Hepatocyte (in vitro differentiated cells): ENCODE measurements at regions not wholly inside any gene's neighbourhood (a gene's known extent, or its start where the extent isn't known, plus 50 kb on each side); places are given as distances from the start of the nearest gene placed in this dataset.

Experiments
- DNase-seq: peaks from one replicate; pipeline ENCODE4 v3.0.0-alpha.2; 2016; ENCODE audit warnings: low spot score
- H2AFZ ChIP-seq: fragments of 200-600 bp; sonication (generic); 2 replicates; pipeline ENCODE4 v1.6.0; 2016; ENCODE audit warnings: antibody characterized with exemption, mild to moderate bottlenecking
- H3K27ac ChIP-seq: fragments of 200-600 bp; sonication (generic); 2 replicates; pipeline ENCODE4 v1.5.1; 2016; ENCODE audit warnings: mild to moderate bottlenecking
- H3K27me3 ChIP-seq: fragments of 200-600 bp; sonication (generic); 2 replicates; pipeline ENCODE4 v1.6.1; 2016
- H3K36me3 ChIP-seq: fragments of 200-600 bp; sonication (generic); replicated peaks from 2 replicates; pipeline ENCODE4 v1.5.1; 2016; ENCODE audit warnings: low read depth; ENCODE audit not compliant: insufficient read depth
- H3K4me1 ChIP-seq: fragments of 200-600 bp; sonication (generic); 2 replicates; pipeline ENCODE4 v1.5.1; 2016; ENCODE audit warnings: mild to moderate bottlenecking, moderate library complexity; ENCODE audit not compliant: insufficient read depth
- H3K4me2 ChIP-seq: fragments of 200-600 bp; sonication (generic); 2 replicates; pipeline ENCODE4 v1.6.0; 2016
- H3K4me3 ChIP-seq: fragments of 200-600 bp; sonication (generic); 2 replicates; pipeline ENCODE4 v1.5.1; 2016; ENCODE audit warnings: mild to moderate bottlenecking
- H3K79me2 ChIP-seq: fragments of 200-600 bp; sonication (generic); 2 replicates; pipeline ENCODE4 v1.6.0; 2017; ENCODE audit warnings: mild to moderate bottlenecking
- H3K9me2 ChIP-seq: fragments of 200-600 bp; sonication (generic); replicated peaks from 2 replicates; pipeline ENCODE4 v1.6.0; 2017; ENCODE audit warnings: mild to moderate bottlenecking; ENCODE audit not compliant: insufficient read depth
- H3K9me3 ChIP-seq: fragments of 200-600 bp; sonication (generic); 2 replicates; pipeline ENCODE4 v1.5.1; 2016; ENCODE audit warnings: low read depth, mild to moderate bottlenecking
- H4K20me1 ChIP-seq: fragments of 200-600 bp; sonication (generic); 2 replicates; pipeline ENCODE4 v1.6.0; 2016; ENCODE audit warnings: mild to moderate bottlenecking; ENCODE audit not compliant: insufficient read depth, poor library complexity, severe bottlenecking
- EZH2 ChIP-seq: fragments of 200-600 bp; sonication (generic); IDR thresholded peaks from 2 replicates; pipeline ENCODE4 v1.6.1; 2016; ENCODE audit warnings: antibody characterized with exemption, mild to moderate bottlenecking, borderline replicate concordance
- EZH2phosphoT487 ChIP-seq: fragments of 200-600 bp; sonication (generic); IDR thresholded peaks from one replicate; pipeline ENCODE4 v1.6.1; 2018; ENCODE audit warnings: antibody characterized with exemption, mild to moderate bottlenecking, low read depth, moderate library complexity; ENCODE audit not compliant: unreplicated experiment, severe bottlenecking
- WGBS: methylation state at CpG from one replicate; pipeline ENCODE4 v1.1.6; 2016; ENCODE audit warnings: low lambda C conversion rate; ENCODE audit errors: missing lambda C conversion rate; 5-methylcytosine and 5-hydroxymethylcytosine counted together
- TF ChIP-seq, protein P1 (sequence below): fragments of 200-600 bp; sonication (generic); IDR thresholded peaks from 2 replicates; pipeline ENCODE4 v1.5.1; 2016; ENCODE audit warnings: antibody characterized with exemption, mild to moderate bottlenecking; ENCODE audit not compliant: poor library complexity

DNA sequence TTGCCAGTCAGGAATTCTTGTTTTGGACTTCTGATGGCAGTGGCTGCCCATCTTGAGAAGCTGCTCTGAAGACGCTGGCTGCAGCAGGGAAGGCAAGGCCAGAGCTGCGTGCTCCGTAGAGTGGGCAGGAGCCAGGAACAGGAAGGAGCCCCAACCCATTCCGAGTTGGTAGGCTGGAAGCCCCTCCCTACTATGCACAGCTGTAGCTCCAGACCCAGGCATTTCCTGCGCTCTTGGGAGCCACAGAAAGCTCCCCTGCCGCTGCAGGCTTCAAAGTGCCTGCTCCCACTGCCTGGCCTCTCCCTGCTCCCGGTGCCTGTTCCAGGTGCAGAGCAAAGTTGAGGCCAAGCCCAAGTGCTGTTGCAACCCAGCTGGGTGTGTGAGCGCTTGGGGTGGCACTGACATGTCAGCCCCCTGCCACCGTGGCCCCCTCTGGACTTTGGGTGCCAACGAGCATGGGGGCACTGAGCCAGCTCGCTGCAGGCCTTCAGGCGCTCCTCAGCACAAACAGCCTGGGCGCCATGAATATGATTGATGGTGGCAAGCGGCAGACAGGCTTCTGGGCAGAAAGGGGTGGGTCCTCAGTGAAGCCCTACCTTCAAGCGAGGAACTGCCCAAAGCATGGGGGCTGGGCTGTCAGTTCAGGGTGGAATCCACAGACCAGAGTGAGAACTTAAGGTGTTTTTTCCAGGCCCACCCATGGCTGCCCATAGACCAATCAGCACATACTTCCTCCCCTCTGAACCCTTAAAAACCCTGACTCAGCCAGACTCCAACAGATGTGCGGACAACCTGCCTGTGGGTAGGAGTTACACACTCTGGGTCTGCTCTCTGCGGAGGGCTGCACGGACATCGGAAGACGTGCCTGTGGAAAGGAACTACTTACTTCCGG is 677.2 kb upstream of the INTU start:
- 90% methylated on average over 21 of the region's 21 CpGs for WGBS
- H3K79me2 ChIP-seq, result no peaks in the 10 kb centered on the region
- H3K4me1 ChIP-seq, result no peaks in the 10 kb centered on the region
- no peak overlapping the region for H3K4me3 ChIP-seq
- H2AFZ ChIP-seq, result no peak overlapping the region
- TF ChIP-seq, protein P1, sequence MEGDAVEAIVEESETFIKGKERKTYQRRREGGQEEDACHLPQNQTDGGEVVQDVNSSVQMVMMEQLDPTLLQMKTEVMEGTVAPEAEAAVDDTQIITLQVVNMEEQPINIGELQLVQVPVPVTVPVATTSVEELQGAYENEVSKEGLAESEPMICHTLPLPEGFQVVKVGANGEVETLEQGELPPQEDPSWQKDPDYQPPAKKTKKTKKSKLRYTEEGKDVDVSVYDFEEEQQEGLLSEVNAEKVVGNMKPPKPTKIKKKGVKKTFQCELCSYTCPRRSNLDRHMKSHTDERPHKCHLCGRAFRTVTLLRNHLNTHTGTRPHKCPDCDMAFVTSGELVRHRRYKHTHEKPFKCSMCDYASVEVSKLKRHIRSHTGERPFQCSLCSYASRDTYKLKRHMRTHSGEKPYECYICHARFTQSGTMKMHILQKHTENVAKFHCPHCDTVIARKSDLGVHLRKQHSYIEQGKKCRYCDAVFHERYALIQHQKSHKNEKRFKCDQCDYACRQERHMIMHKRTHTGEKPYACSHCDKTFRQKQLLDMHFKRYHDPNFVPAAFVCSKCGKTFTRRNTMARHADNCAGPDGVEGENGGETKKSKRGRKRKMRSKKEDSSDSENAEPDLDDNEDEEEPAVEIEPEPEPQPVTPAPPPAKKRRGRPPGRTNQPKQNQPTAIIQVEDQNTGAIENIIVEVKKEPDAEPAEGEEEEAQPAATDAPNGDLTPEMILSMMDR, result no peak
- TF ChIP-seq EZH2phosphoT487 (no peak), EZH2 (no peak)
- DNase-seq, result no peak
- no peaks in the 10 kb centered on the region for H4K20me1 ChIP-seq
- no peak overlapping the region for H3K4me2 ChIP-seq
- no peaks in the 10 kb centered on the region for H3K36me3 ChIP-seq
- H3K9me3 ChIP-seq, result no peaks in the 10 kb centered on the region
- no peaks in the 10 kb centered on the region for H3K27me3 ChIP-seq
- no peak overlapping the region for H3K27ac ChIP-seq
- no peaks in the 10 kb centered on the region for H3K9me2 ChIP-seq

- Histone ChIP-seq H3K79me2 (no peaks in the 10 kb centered on the region), H2AFZ (no peak overlapping the region)
- 95% methylated on average over 28 of the region's 28 CpGs for WGBS
Observed at GRCh38 chr4:126956184-126956897, 676.4 kb upstream of the INTU start.

GRCh38 chr4:126957556-126957955 is 675.2 kb upstream of the INTU start:
- H3K27me3 ChIP-seq, result no peaks in the 10 kb centered on the region
- H3K4me2 ChIP-seq, result no peak overlapping the region
- H3K4me1 ChIP-seq, result no peaks in the 10 kb centered on the region
- 60% methylated on average over 1 of the region's 1 CpG for WGBS
- no peak for DNase-seq
- no peaks in the 10 kb centered on the region for H4K20me1 ChIP-seq
- no peaks in the 10 kb centered on the region for H3K36me3 ChIP-seq
- no peaks in the 10 kb centered on the region for H3K9me2 ChIP-seq
- TF ChIP-seq EZH2phosphoT487 (no peak), EZH2 (no peak)
- TF ChIP-seq, protein P1, result no peak
- no peaks in the 10 kb centered on the region for H3K79me2 ChIP-seq
- no peak overlapping the region for H3K27ac ChIP-seq
- no peaks in the 10 kb centered on the region for H3K9me3 ChIP-seq
- no peak overlapping the region for H3K4me3 ChIP-seq
- H2AFZ ChIP-seq, result no peak overlapping the region

More at GRCh38 chr4:126956184-126956897, 676.4 kb upstream of the INTU start:
- Histone ChIP-seq H3K36me3 (no peaks in the 10 kb centered on the region), H3K27ac (no peak overlapping the region), H3K9me2 (no peaks in the 10 kb centered on the region), H3K4me1 (no peaks in the 10 kb centered on the region), H3K27me3 (no peaks in the 10 kb centered on the region), H4K20me1 (no peaks in the 10 kb centered on the region), H3K4me3 (no peak overlapping the region), H3K9me3 (no peaks in the 10 kb centered on the region), H3K4me2 (no peak overlapping the region)
- no peak for DNase-seq
- TF ChIP-seq, protein P1, result no peak
- TF ChIP-seq EZH2phosphoT487 (no peak), EZH2 (no peak)
